ENCODE measurements at regions not wholly inside any gene's neighbourhood (a gene's known extent, or its start where the extent isn't known, plus 50 kb on each side); places are given as distances from the start of the nearest gene placed in this dataset.
A peak's percentile ranks its signal among the peaks of the same experiment; 100 is the strongest.

GRCh38 chr17:77483128-77483598, 342.4 kb downstream of the SEC14L1 start:
- Histone ChIP-seq H3K27ac (ENCODE audit: low read depth, low read length) (peak overlapping the region; percentile 35), H3K4me3 (ENCODE audit: low read length) (no peak overlapping the region), H3K4me1 (ENCODE audit: control insufficient read depth in 2 of 2, insufficient read depth in 2 of 2, low read length in 2 of 2) (peaks cover 19 to 36% of the 10 kb centered on the region in 2 donors), H3K27me3 (ENCODE audit: control insufficient read depth in 2 of 2, insufficient read depth in 2 of 2, low read length in 2 of 2) (no peaks in the 10 kb centered on the region), H3K36me3 (ENCODE audit: control insufficient read depth in 2 of 3, insufficient read depth in 3 of 3, low read length in 3 of 3) (peaks cover 6 to 81% (median 29%) of the 10 kb centered on the region in 3 experiments), H3K9me3 (ENCODE audit: control insufficient read depth in 2 of 3, low read length in 3 of 3) (no peaks in the 10 kb centered on the region)
- H3K4me3 Mint-ChIP-seq: peak overlapping the region in 3 of 10 donors; percentile 19 to 42 (median 25)
- no peak for DNase-seq
- intact Hi-C loops (cut with micrococcal nuclease): no loop called here
- no peaks in the 10 kb centered on the region for H3K27me3 Mint-ChIP-seq
- POLR2A ChIA-PET: interaction anchor here (1.0 to 1.2 kb wide), 5 partner anchors 9 to 23 kb away, joined by 3 to 5 read pairs (median 3); no protein-coding TSS in a partner anchor
- no peak for ATAC-seq
- peaks cover 0 to 4% (median 0%) of the 10 kb centered on the region in 11 donors for H3K9me3 Mint-ChIP-seq
- peak overlapping the region in 4 of 9 donors; percentile 20 to 71 (median 48) for H3K27ac Mint-ChIP-seq
- CTCF ChIA-PET: interaction anchor here (1.3 kb wide), 1 partner anchor 11 kb away, joined by 3 read pairs; no protein-coding TSS in a partner anchor
- H3K4me1 Mint-ChIP-seq: peaks cover 15 to 44% (median 28%) of the 10 kb centered on the region in 7 donors
- H3K36me3 Mint-ChIP-seq: peaks cover 0 to 24% (median 13%) of the 10 kb centered on the region in 5 donors

GRCh38 chr17:77484111-77484510, 343.3 kb downstream of the SEC14L1 start:
- Mint-ChIP-seq H3K27me3 (no peaks in the 10 kb centered on the region), H3K9me3 (peaks cover 0 to 4% (median 0%) of the 10 kb centered on the region in 11 donors), H3K4me1 (peaks cover 11 to 35% (median 19%) of the 10 kb centered on the region in 7 donors), H3K36me3 (peaks cover 0 to 23% (median 13%) of the 10 kb centered on the region in 5 donors), H3K4me3 (no peak overlapping the region), H3K27ac (no peak overlapping the region)
- H3K4me3 ChIP-seq (ENCODE audit: low read length): no peak overlapping the region
- H3K4me1 ChIP-seq (ENCODE audit: control insufficient read depth in 2 of 2, insufficient read depth in 2 of 2, low read length in 2 of 2): peaks cover 10 to 27% of the 10 kb centered on the region in 2 donors
- ChIA-PET CTCF (no interaction called here), POLR2A (interaction anchor here (1.1 to 1.2 kb wide), 2 partner anchors 12 to 17 kb away, joined by 3 to 4 read pairs; no protein-coding TSS in a partner anchor)
- peak overlapping the region; percentile 0 for H3K27ac ChIP-seq (ENCODE audit: low read depth, low read length)
- intact Hi-C loops (cut with micrococcal nuclease): no loop called here
- ATAC-seq: peak; percentile 13
- no peaks in the 10 kb centered on the region for H3K9me3 ChIP-seq (ENCODE audit: control insufficient read depth in 2 of 3, low read length in 3 of 3)
- DNase-seq: no peak
- no peaks in the 10 kb centered on the region for H3K27me3 ChIP-seq (ENCODE audit: control insufficient read depth in 2 of 2, insufficient read depth in 2 of 2, low read length in 2 of 2)
- peaks cover 6 to 91% (median 38%) of the 10 kb centered on the region in 3 experiments for H3K36me3 ChIP-seq (ENCODE audit: control insufficient read depth in 2 of 3, insufficient read depth in 3 of 3, low read length in 3 of 3)

- CTCF ChIA-PET: no interaction called here
- no peak overlapping the region for H3K27ac Mint-ChIP-seq
- peak; percentile 43 for ATAC-seq
- H3K4me3 Mint-ChIP-seq: no peak overlapping the region
- no peaks in the 10 kb centered on the region for H3K27me3 Mint-ChIP-seq
- peaks cover 0 to 4% (median 0%) of the 10 kb centered on the region in 11 donors for H3K9me3 Mint-ChIP-seq
- Histone ChIP-seq H3K4me1 (ENCODE audit: control insufficient read depth in 2 of 2, insufficient read depth in 2 of 2, low read length in 2 of 2) (peaks cover 8 to 20% of the 10 kb centered on the region in 2 donors), H3K27ac (ENCODE audit: low read depth, low read length) (peak overlapping the region; percentile 5), H3K9me3 (ENCODE audit: control insufficient read depth in 2 of 3, low read length in 3 of 3) (no peaks in the 10 kb centered on the region), H3K4me3 (ENCODE audit: low read length) (no peak overlapping the region), H3K27me3 (ENCODE audit: control insufficient read depth in 2 of 2, insufficient read depth in 2 of 2, low read length in 2 of 2) (no peaks in the 10 kb centered on the region), H3K36me3 (ENCODE audit: control insufficient read depth in 2 of 3, insufficient read depth in 3 of 3, low read length in 3 of 3) (peaks cover 6 to 100% (median 42%) of the 10 kb centered on the region in 3 experiments)
- POLR2A ChIA-PET: no interaction called here
- peaks cover 0 to 23% (median 13%) of the 10 kb centered on the region in 5 donors for H3K36me3 Mint-ChIP-seq
- intact Hi-C loops (cut with micrococcal nuclease): no loop called here
- H3K4me1 Mint-ChIP-seq: peaks cover 8 to 26% (median 13%) of the 10 kb centered on the region in 7 donors
- no peak for DNase-seq
Measured at GRCh38 chr17:77485089-77485833, 344.5 kb downstream of the SEC14L1 start.

- Histone ChIP-seq H3K4me1 (ENCODE audit: control insufficient read depth in 2 of 2, insufficient read depth in 2 of 2, low read length in 2 of 2) (peaks cover 13 to 17% of the 10 kb centered on the region in 2 donors), H3K9me3 (ENCODE audit: control insufficient read depth in 2 of 3, low read length in 3 of 3) (no peaks in the 10 kb centered on the region), H3K4me3 (ENCODE audit: low read length) (no peak overlapping the region), H3K36me3 (ENCODE audit: control insufficient read depth in 2 of 3, insufficient read depth in 3 of 3, low read length in 3 of 3) (peaks cover 13 to 96% (median 49%) of the 10 kb centered on the region in 3 experiments), H3K27ac (ENCODE audit: low read depth, low read length) (no peak overlapping the region), H3K27me3 (ENCODE audit: control insufficient read depth in 2 of 2, insufficient read depth in 2 of 2, low read length in 2 of 2) (no peaks in the 10 kb centered on the region)
- CTCF ChIA-PET: no interaction called here
- H3K4me3 Mint-ChIP-seq: no peak overlapping the region
- peak overlapping the region in 3 of 9 donors; percentile 15 to 83 (median 38) for H3K27ac Mint-ChIP-seq
- ATAC-seq (no peak), DNase-seq (no peak)
- intact Hi-C loops (cut with micrococcal nuclease): no loop called here
- no peaks in the 10 kb centered on the region for H3K27me3 Mint-ChIP-seq
- peaks cover 4 to 19% (median 5%) of the 10 kb centered on the region in 5 donors for H3K36me3 Mint-ChIP-seq
- POLR2A ChIA-PET: no interaction called here
- peaks cover 5 to 21% (median 11%) of the 10 kb centered on the region in 7 donors for H3K4me1 Mint-ChIP-seq
- H3K9me3 Mint-ChIP-seq: peaks cover 0 to 4% (median 0%) of the 10 kb centered on the region in 11 donors
Measured at GRCh38 chr17:77487211-77487629, 346.5 kb downstream of the SEC14L1 start.

- Mint-ChIP-seq H3K36me3 (peaks cover 4 to 19% (median 5%) of the 10 kb centered on the region in 5 donors), H3K9me3 (peaks cover 0 to 4% (median 0%) of the 10 kb centered on the region in 11 donors), H3K4me3 (no peak overlapping the region), H3K27ac (peak overlapping the region in 3 of 9 donors; percentile 42 to 75 (median 73)), H3K27me3 (no peaks in the 10 kb centered on the region), H3K4me1 (peaks cover 7 to 22% (median 13%) of the 10 kb centered on the region in 7 donors)
- Histone ChIP-seq H3K4me1 (ENCODE audit: control insufficient read depth in 2 of 2, insufficient read depth in 2 of 2, low read length in 2 of 2) (peaks cover 13 to 17% of the 10 kb centered on the region in 2 donors), H3K4me3 (ENCODE audit: low read length) (no peak overlapping the region), H3K36me3 (ENCODE audit: control insufficient read depth in 2 of 3, insufficient read depth in 3 of 3, low read length in 3 of 3) (peaks cover 10 to 96% (median 45%) of the 10 kb centered on the region in 3 experiments), H3K27ac (ENCODE audit: low read depth, low read length) (no peak overlapping the region), H3K9me3 (ENCODE audit: control insufficient read depth in 2 of 3, low read length in 3 of 3) (no peaks in the 10 kb centered on the region), H3K27me3 (ENCODE audit: control insufficient read depth in 2 of 2, insufficient read depth in 2 of 2, low read length in 2 of 2) (no peaks in the 10 kb centered on the region)
- ATAC-seq: no peak
- intact Hi-C loops (cut with micrococcal nuclease): no loop called here
- POLR2A ChIA-PET: interaction anchor here (1.1 kb wide), 1 partner anchor 56 kb away, joined by 3 read pairs; no protein-coding TSS in a partner anchor
- CTCF ChIA-PET: no interaction called here
- peak in 1 of 9 donors; percentile 3 for DNase-seq
Measured at GRCh38 chr17:77487677-77488530, 347.1 kb downstream of the SEC14L1 start.
